IMR-90 (cell line): ENCODE measurements at regions not wholly inside any gene's neighbourhood (a gene's known extent, or its start where the extent isn't known, plus 50 kb on each side); places are given as distances from the start of the nearest gene placed in this dataset.

Experiments
- ATAC-seq: fragments of 200-7000 bp; cut with Tn5 transposase; 2 replicates; pipeline ENCODE4 v1.9.1; 2020; ENCODE audit warnings: low read depth, mild to moderate bottlenecking, moderate library complexity
- BruUV-seq: library from RNA; stranded (reverse); fragments of 400-500 nt; replicated peaks from 2 replicates; lab custom pipeline; 2021; lab: Mats Ljungman, UMichigan
- CTCF ChIA-PET: fragments of 300-600 bp; formaldehyde crosslinking; extraction: SDS; loops from one replicate; lab custom pipeline; 2021; ENCODE audit warnings: antibody characterized with exemption; lab: Yijun Ruan, JAX
- POLR2A ChIA-PET: fragments of 300-600 bp; sonication (Branson Sonifier 250); formaldehyde crosslinking; loops from one replicate; lab custom pipeline; 2022; ENCODE audit warnings: antibody characterized with exemption; ENCODE audit not compliant: unreplicated experiment; lab: Charles Lee
- DNase-seq: peaks from one replicate; pipeline ENCODE4 v3.0.0; 2013
- H2AFZ ChIP-seq: replicated peaks from 2 replicates; pipeline ENCODE3; 2013; ENCODE audit warnings: low read length, mild to moderate bottlenecking; ENCODE audit not compliant: poor library complexity
- H2AK5ac ChIP-seq: 2 replicates; pipeline ENCODE4 v1.6.1; 2013; ENCODE audit warnings: low read depth, low read length, inconsistent platforms
- H2AK9ac ChIP-seq: replicated peaks from 2 replicates; pipeline ENCODE3; 2013; ENCODE audit warnings: mild to moderate bottlenecking, low read depth, low read length, moderate library complexity; ENCODE audit not compliant: poor library complexity
- H2BK120ac ChIP-seq: 2 replicates; pipeline ENCODE4 v1.6.1; 2013; ENCODE audit warnings: low read depth, low read length, inconsistent platforms
- H2BK15ac ChIP-seq: 3 replicates; pipeline ENCODE4 v1.6.1; 2013; ENCODE audit warnings: low read depth, low read length, inconsistent platforms
- H2BK20ac ChIP-seq: 2 replicates; pipeline ENCODE4 v1.6.1; 2013; ENCODE audit warnings: low read depth, mild to moderate bottlenecking, inconsistent platforms, low read length, moderate library complexity
- H2BK5ac ChIP-seq: 2 replicates; pipeline ENCODE4 v1.6.1; 2013; ENCODE audit warnings: mild to moderate bottlenecking, low read depth, low read length, inconsistent platforms; ENCODE audit not compliant: poor library complexity, severe bottlenecking
- H3K14ac ChIP-seq: replicated peaks from 2 replicates; pipeline ENCODE4 v1.6.1; 2013; ENCODE audit warnings: low read depth, low read length, inconsistent platforms
- H3K18ac ChIP-seq: 2 replicates; pipeline ENCODE4 v1.6.1; 2013; ENCODE audit warnings: low read depth, low read length, control low read depth
- H3K23ac ChIP-seq: 2 replicates; pipeline ENCODE4 v1.6.1; 2013; ENCODE audit warnings: low read depth, low read length, inconsistent platforms
- H3K27ac ChIP-seq: 2 replicates; pipeline ENCODE4 v1.5.1; 2013; ENCODE audit warnings: mild to moderate bottlenecking, control low read depth, low read length; ENCODE audit not compliant: insufficient read depth
- H3K27me3 ChIP-seq: 2 replicates; pipeline ENCODE4 v1.6.1; 2013; ENCODE audit warnings: low read length; ENCODE audit not compliant: control insufficient read depth, insufficient read depth
- H3K36me3 ChIP-seq: 2 replicates; pipeline ENCODE4 v1.6.1; 2013; ENCODE audit warnings: low read length, mixed read lengths; ENCODE audit not compliant: control insufficient read depth, insufficient read depth
- H3K4ac ChIP-seq: 2 replicates; pipeline ENCODE4 v1.6.1; 2013; ENCODE audit warnings: low read depth, low read length, inconsistent platforms
- H3K4me1 ChIP-seq: 2 replicates; pipeline ENCODE4 v1.6.1; 2013; ENCODE audit warnings: low read length, mixed read lengths; ENCODE audit not compliant: control insufficient read depth, insufficient read depth
- H3K4me2 ChIP-seq: 2 replicates; pipeline ENCODE4 v1.6.1; 2013; ENCODE audit warnings: low read depth, mild to moderate bottlenecking, control low read depth, low read length, moderate library complexity
- H3K4me3 ChIP-seq: 2 replicates; pipeline ENCODE4 v1.5.1; 2013; ENCODE audit warnings: low read depth, mild to moderate bottlenecking, control low read depth, low read length, moderate library complexity; ENCODE audit not compliant: insufficient read depth
- H3K56ac ChIP-seq: 2 replicates; pipeline ENCODE4 v1.6.1; 2013; ENCODE audit warnings: low read length, inconsistent platforms; ENCODE audit not compliant: insufficient read depth; ENCODE audit errors: extremely low read depth
- H3K79me1 ChIP-seq, 2 experiments: 2 replicates each; pipeline ENCODE4 v1.6.1; 2013; ENCODE audit warnings: low read length in 2 of 2, inconsistent platforms in 1 of 2, low read depth in 1 of 2
- H3K9ac ChIP-seq: 2 replicates; pipeline ENCODE4 v1.6.1; 2013; ENCODE audit warnings: low read depth, low read length, control low read depth
- H3K9me1 ChIP-seq: 2 replicates; pipeline ENCODE4 v1.6.1; 2013; ENCODE audit warnings: low read length, inconsistent platforms; ENCODE audit not compliant: insufficient read depth
- H3K9me3 ChIP-seq: 2 replicates; pipeline ENCODE4 v1.6.1; 2013; ENCODE audit warnings: low read length; ENCODE audit not compliant: control insufficient read depth, insufficient read depth
- H4K20me1 ChIP-seq: 2 replicates; pipeline ENCODE4 v1.6.1; 2013; ENCODE audit warnings: low read length, inconsistent platforms; ENCODE audit not compliant: insufficient read depth
- H4K5ac ChIP-seq: 2 replicates; pipeline ENCODE4 v1.6.1; 2013; ENCODE audit warnings: mild to moderate bottlenecking, low read depth, low read length, control low read depth
- H4K8ac ChIP-seq, 2 experiments: 2 replicates each; pipeline ENCODE4 v1.6.1; 2013; ENCODE audit warnings: low read depth in 2 of 2, low read length in 2 of 2, control low read depth in 1 of 2, inconsistent platforms in 1 of 2
- H4K91ac ChIP-seq: 2 replicates; pipeline ENCODE4 v1.6.1; 2013; ENCODE audit warnings: low read depth, low read length, inconsistent platforms; ENCODE audit not compliant: insufficient read depth
- BHLHE40 ChIP-seq: fragments of 150-350 bp; IDR thresholded peaks from 2 replicates; pipeline ENCODE4 v1.6.1; 2016; ENCODE audit warnings: mild to moderate bottlenecking, low read depth, low read length
- CEBPB ChIP-seq: IDR thresholded peaks from 2 replicates; pipeline ENCODE4 v1.6.1; 2012; ENCODE audit warnings: low read depth, low read length, improper control_type of control experiment
- CHD1 ChIP-seq: IDR thresholded peaks from 2 replicates; pipeline ENCODE4 v1.6.1; 2012; ENCODE audit warnings: low read depth, low read length, improper control_type of control experiment
- ELK1 ChIP-seq: fragments of 150-350 bp; IDR thresholded peaks from 2 replicates; pipeline ENCODE4 v1.6.1; 2016; ENCODE audit warnings: low read depth, mild to moderate bottlenecking, low read length, moderate library complexity, borderline replicate concordance
- FOS ChIP-seq: fragments of 150-350 bp; IDR thresholded peaks from 2 replicates; pipeline ENCODE4 v1.6.1; 2016; ENCODE audit warnings: low read depth, low read length
- MAFK ChIP-seq: IDR thresholded peaks from 2 replicates; pipeline ENCODE4 v1.6.1; 2012; ENCODE audit warnings: low read depth, low read length, improper control_type of control experiment
- MAZ ChIP-seq: IDR thresholded peaks from 2 replicates; pipeline ENCODE4 v1.6.1; 2012; ENCODE audit warnings: low read depth, mild to moderate bottlenecking, low read length, improper control_type of control experiment, moderate library complexity, borderline replicate concordance
- MXI1 ChIP-seq: IDR thresholded peaks from 2 replicates; pipeline ENCODE4 v1.6.1; 2012; ENCODE audit warnings: low read depth, mild to moderate bottlenecking, low read length, moderate library complexity, borderline replicate concordance
- NFE2L2 ChIP-seq: fragments of 150-350 bp; IDR thresholded peaks from 2 replicates; pipeline ENCODE4 v1.6.1; 2016; ENCODE audit warnings: low read depth, mild to moderate bottlenecking, low read length
- POLR2A ChIP-seq: IDR thresholded peaks from 2 replicates; pipeline ENCODE4 v1.6.1; 2012; ENCODE audit warnings: mild to moderate bottlenecking, low read depth, low read length
- RAD21 ChIP-seq: IDR thresholded peaks from 2 replicates; pipeline ENCODE4 v1.6.1; 2012; ENCODE audit warnings: low read length, improper control_type of control experiment
- RCOR1 ChIP-seq: IDR thresholded peaks from 2 replicates; pipeline ENCODE4 v1.6.1; 2012; ENCODE audit warnings: mild to moderate bottlenecking, low read length, improper control_type of control experiment; ENCODE audit not compliant: insufficient replicate concordance
- RFX5 ChIP-seq: IDR thresholded peaks from 2 replicates; pipeline ENCODE4 v1.8.0; 2012; ENCODE audit warnings: low read depth, mild to moderate bottlenecking, low read length, moderate library complexity
- SMC3 ChIP-seq: fragments of 150-350 bp; IDR thresholded peaks from 2 replicates; pipeline ENCODE4 v1.6.1; 2016; ENCODE audit warnings: low read depth, mild to moderate bottlenecking, antibody characterized with exemption, low read length, moderate library complexity
- WGBS, 2 experiments: methylation state at CpG; one replicate each; pipeline versions ENCODE4 v1.1.5 to v1.1.7; 2013; ENCODE audit warnings: missing lambda C conversion rate in 2 of 2; ENCODE audit not compliant: insufficient read length in 1 of 2; ENCODE audit errors: extremely low coverage in 2 of 2; 5-methylcytosine and 5-hydroxymethylcytosine counted together
- dilution Hi-C: fragments of 300-500 bp; cut with HindIII; formaldehyde crosslinking; loops from one replicate; pipeline ENCODE4 v1.14.3; 2018; ENCODE audit warnings: low sequenced_read_pairs; ENCODE audit not compliant: unreplicated experiment
- in situ Hi-C: fragments of 300-500 bp; cut with MboI; formaldehyde crosslinking; loops from 3 replicates; pipeline ENCODE4 v1.14.3; 2019; ENCODE audit warnings: low sequenced_read_pairs, inconsistent platforms, mixed read lengths
- intact Hi-C: fragments of 100-400 bp; cut with micrococcal nuclease; formaldehyde crosslinking; loops from 2 replicates; pipeline ENCODE4 v1.10.0; 2022
- TF ChIP-seq, protein P1 (sequence below): fragments of 150-350 bp; IDR thresholded peaks from 2 replicates; pipeline ENCODE4 v1.6.1; 2017; ENCODE audit warnings: mild to moderate bottlenecking, antibody characterized with exemption, low read length, low read depth
- TF ChIP-seq, protein P2 (sequence below): conservative IDR thresholded peaks from 2 replicates; pipeline ENCODE4 v1.5.1; 2012; ENCODE audit warnings: mild to moderate bottlenecking, low read depth, low read length, improper control_type of control experiment

- dilution Hi-C loops (loop anchor here (25.0 kb wide), 1 partner anchor 246 kb away; no protein-coding TSS in a partner anchor), in situ Hi-C loops (no loop called here), intact Hi-C loops (no loop called here)
- no peak overlapping the region for H3K23ac ChIP-seq
- no peaks in the 10 kb centered on the region for H4K20me1 ChIP-seq
- H3K18ac ChIP-seq, result no peak overlapping the region
- DNase-seq (no peak), ATAC-seq (no peak)
- no peak overlapping the region for H3K14ac ChIP-seq
- 17% methylated on average over 1 of the region's 1 CpG; no CpG with 5 or more reads in 1 of the 2 experiments for WGBS, 2 experiments
- H2AK5ac ChIP-seq, result no peak overlapping the region
- H2BK20ac ChIP-seq, result no peak overlapping the region
- H3K27me3 ChIP-seq, result no peaks in the 10 kb centered on the region
- no peaks in the 10 kb centered on the region for H3K36me3 ChIP-seq
- no peaks in the 10 kb centered on the region for H3K4me1 ChIP-seq
- POLR2A ChIA-PET, result no interaction called here
- no peaks in the 10 kb centered on the region for H3K9me3 ChIP-seq
- no peak overlapping the region for H3K4ac ChIP-seq
- no peaks in the 10 kb centered on the region for H3K9me1 ChIP-seq
- BruUV-seq, result no TSS peak
- no peak overlapping the region for H3K27ac ChIP-seq
- H4K5ac ChIP-seq, result no peak overlapping the region
- no peak overlapping the region for H2BK15ac ChIP-seq
- H3K4me3 ChIP-seq, result no peak overlapping the region
- no peak overlapping the region for H2BK5ac ChIP-seq
- CTCF ChIA-PET, result no interaction called here
- H3K9ac ChIP-seq, result no peak overlapping the region
- no peaks in the 10 kb centered on the region for H3K79me1 ChIP-seq
- TF ChIP-seq MXI1 (no peak), CHD1 (no peak), MAFK (no peak), RAD21 (no peak), POLR2A (no peak), MAZ (no peak), FOS (no peak), SMC3 (no peak), RFX5 (no peak), CEBPB (no peak), NFE2L2 (no peak), RCOR1 (no peak), BHLHE40 (no peak), ELK1 (no peak)
- TF ChIP-seq, protein P1, sequence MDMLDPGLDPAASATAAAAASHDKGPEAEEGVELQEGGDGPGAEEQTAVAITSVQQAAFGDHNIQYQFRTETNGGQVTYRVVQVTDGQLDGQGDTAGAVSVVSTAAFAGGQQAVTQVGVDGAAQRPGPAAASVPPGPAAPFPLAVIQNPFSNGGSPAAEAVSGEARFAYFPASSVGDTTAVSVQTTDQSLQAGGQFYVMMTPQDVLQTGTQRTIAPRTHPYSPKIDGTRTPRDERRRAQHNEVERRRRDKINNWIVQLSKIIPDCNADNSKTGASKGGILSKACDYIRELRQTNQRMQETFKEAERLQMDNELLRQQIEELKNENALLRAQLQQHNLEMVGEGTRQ, result no peak
- TF ChIP-seq, protein P2, sequence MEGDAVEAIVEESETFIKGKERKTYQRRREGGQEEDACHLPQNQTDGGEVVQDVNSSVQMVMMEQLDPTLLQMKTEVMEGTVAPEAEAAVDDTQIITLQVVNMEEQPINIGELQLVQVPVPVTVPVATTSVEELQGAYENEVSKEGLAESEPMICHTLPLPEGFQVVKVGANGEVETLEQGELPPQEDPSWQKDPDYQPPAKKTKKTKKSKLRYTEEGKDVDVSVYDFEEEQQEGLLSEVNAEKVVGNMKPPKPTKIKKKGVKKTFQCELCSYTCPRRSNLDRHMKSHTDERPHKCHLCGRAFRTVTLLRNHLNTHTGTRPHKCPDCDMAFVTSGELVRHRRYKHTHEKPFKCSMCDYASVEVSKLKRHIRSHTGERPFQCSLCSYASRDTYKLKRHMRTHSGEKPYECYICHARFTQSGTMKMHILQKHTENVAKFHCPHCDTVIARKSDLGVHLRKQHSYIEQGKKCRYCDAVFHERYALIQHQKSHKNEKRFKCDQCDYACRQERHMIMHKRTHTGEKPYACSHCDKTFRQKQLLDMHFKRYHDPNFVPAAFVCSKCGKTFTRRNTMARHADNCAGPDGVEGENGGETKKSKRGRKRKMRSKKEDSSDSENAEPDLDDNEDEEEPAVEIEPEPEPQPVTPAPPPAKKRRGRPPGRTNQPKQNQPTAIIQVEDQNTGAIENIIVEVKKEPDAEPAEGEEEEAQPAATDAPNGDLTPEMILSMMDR, result no peak
- no peak overlapping the region for H2AFZ ChIP-seq
- H3K56ac ChIP-seq, result no peak overlapping the region; the same call in 1 of the 2 replicates
- H4K8ac ChIP-seq, result no peak overlapping the region
- no peak overlapping the region for H2AK9ac ChIP-seq
- H2BK120ac ChIP-seq, result no peak overlapping the region
- no peak overlapping the region for H4K91ac ChIP-seq
- H3K4me2 ChIP-seq, result no peak overlapping the region
Measured at GRCh38 chr2:20933714-20934113, 110.2 kb downstream of the APOB start.
